Activated T-cell treated with anti-CD3 and anti-CD28 coated beads, Interleukin-2, amount 50 U/mL, for 72 hours (primary cell): ENCODE measurements at regions not wholly inside any gene's neighbourhood (a gene's known extent, or its start where the extent isn't known, plus 50 kb on each side); places are given as distances from the start of the nearest gene placed in this dataset.

Source experiments
- ATAC-seq, 2 donors: fragments of 150-1000 bp; cut with Tn5 transposase; replicated peaks in 1 of 2; 2 replicates each; pipeline ENCODE4 v1.10.0; 2021; ENCODE audit warnings: moderate library complexity in 2 of 2, mild to moderate bottlenecking in 1 of 2
- DNase-seq, 2 donors: peaks; one replicate each; pipeline ENCODE4 v3.0.0; 2021 to 2022; ENCODE audit warnings: mixed read lengths in 1 of 2
- H3K27ac Mint-ChIP-seq: one replicate; pipeline ENCODE4 v1.8.0; 2022; ENCODE audit warnings: mild to moderate bottlenecking, moderate library complexity, mixed read lengths
- H3K27me3 Mint-ChIP-seq: one replicate; pipeline ENCODE4 v1.8.0; 2022; ENCODE audit warnings: low read depth, mixed read lengths
- H3K36me3 Mint-ChIP-seq, 2 donors: one replicate each; pipeline ENCODE4 v1.8.0; 2022; ENCODE audit warnings: mixed read lengths in 2 of 2, mild to moderate bottlenecking in 1 of 2; ENCODE audit not compliant: insufficient read depth in 2 of 2
- H3K4me1 Mint-ChIP-seq: one replicate; pipeline ENCODE4 v1.8.0; 2022; ENCODE audit warnings: low read depth, mixed read lengths
- H3K4me3 Mint-ChIP-seq, 2 donors: one replicate each; pipeline ENCODE4 v1.8.0; 2022; ENCODE audit warnings: mild to moderate bottlenecking in 2 of 2, mixed read lengths in 2 of 2, moderate library complexity in 2 of 2
- H3K9me3 Mint-ChIP-seq, 2 donors: one replicate each; pipeline ENCODE4 v1.8.0; 2022; ENCODE audit warnings: mixed read lengths in 2 of 2

DNA sequence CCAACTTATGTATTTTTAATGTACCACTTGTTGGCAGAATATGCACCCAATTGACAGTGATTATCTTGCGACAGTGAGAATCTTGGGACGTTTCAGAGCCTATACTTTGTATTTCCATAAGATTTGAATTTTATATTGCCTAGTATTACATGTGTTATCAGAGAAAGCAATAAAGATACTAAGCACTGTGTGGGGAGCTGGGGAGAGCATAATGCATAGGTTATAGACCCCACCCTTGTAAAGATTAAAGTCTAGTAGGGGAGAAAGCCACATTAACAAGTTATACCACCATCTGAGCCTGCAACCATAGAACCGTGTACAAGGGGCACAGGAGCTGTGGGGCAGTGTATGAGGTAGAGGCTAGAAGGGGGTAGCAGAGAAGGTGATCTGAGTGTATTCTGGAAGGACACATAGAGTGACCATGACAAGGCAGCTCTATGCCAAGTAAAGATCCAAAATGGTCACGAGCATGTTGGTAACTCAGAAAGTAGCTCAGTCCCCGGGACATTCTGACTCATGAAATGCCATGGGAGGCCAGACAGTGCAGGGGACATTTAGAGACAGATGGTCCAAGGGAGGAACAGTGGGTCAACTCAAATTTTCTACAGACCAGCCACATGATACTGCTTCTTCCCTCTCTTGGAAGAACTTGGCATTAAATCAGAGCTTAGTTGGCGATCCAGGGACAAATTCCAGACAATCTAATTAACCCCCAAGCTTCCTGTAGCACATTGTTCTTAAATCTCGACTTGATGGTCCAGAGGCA lies 84.5 kb downstream of the ADRA2A start:
- H3K9me3 Mint-ChIP-seq, result no peaks in the 10 kb centered on the region
- H3K36me3 Mint-ChIP-seq, result no peaks in the 10 kb centered on the region
- ATAC-seq, result no peak
- H3K27me3 Mint-ChIP-seq, result peaks cover 30% of the 10 kb centered on the region
- H3K27ac Mint-ChIP-seq, result no peak overlapping the region
- no peak for DNase-seq
- no peaks in the 10 kb centered on the region for H3K4me1 Mint-ChIP-seq
- no peak overlapping the region for H3K4me3 Mint-ChIP-seq

- DNase-seq, result no peak
- peaks cover 0 to 1% of the 10 kb centered on the region in 2 donors for H3K9me3 Mint-ChIP-seq
- no peaks in the 10 kb centered on the region for H3K4me1 Mint-ChIP-seq
- ATAC-seq, result no peak
- H3K36me3 Mint-ChIP-seq, result no peaks in the 10 kb centered on the region
- H3K27ac Mint-ChIP-seq, result no peak overlapping the region
- no peak overlapping the region for H3K4me3 Mint-ChIP-seq
- H3K27me3 Mint-ChIP-seq, result no peaks in the 10 kb centered on the region
Measured at GRCh38 chr10:111171183-111171582, 94.4 kb downstream of the ADRA2A start.

GRCh38 chr10:111175787-111176186 lies 99.0 kb downstream of the ADRA2A start:
- Mint-ChIP-seq H3K9me3 (peaks cover 0 to 4% of the 10 kb centered on the region in 2 donors), H3K27ac (no peak overlapping the region), H3K27me3 (peaks cover 24% of the 10 kb centered on the region), H3K36me3 (no peaks in the 10 kb centered on the region), H3K4me1 (peaks cover 6% of the 10 kb centered on the region), H3K4me3 (no peak overlapping the region)
- no peak for ATAC-seq
- no peak for DNase-seq

DNA sequence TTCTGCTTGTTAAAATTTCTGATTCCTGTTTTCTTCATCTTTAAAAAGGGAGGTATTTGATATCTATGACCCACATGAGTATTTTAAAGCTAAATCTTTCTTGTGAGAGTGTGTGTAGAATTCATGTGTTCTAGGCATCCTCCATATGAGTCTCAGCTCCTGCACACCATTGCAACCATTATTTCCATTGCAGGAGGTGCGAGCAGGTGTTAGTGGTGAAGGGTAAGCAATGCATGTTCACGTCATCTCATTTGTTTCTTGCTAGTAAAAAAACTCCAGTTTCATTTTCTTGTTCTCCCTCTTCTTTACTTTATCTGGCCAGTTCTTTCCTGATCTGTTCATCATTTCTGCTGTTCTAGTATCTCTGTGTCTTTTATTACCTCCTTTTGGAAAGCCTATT lies 100.5 kb downstream of the ADRA2A start:
- DNase-seq (no peak), ATAC-seq (no peak)
- H3K9me3 Mint-ChIP-seq, result peaks cover 0 to 4% of the 10 kb centered on the region in 2 donors
- H3K27me3 Mint-ChIP-seq, result peaks cover 24% of the 10 kb centered on the region
- peak overlapping the region in 1 of 2 donors; percentile 25 for H3K4me3 Mint-ChIP-seq
- no peaks in the 10 kb centered on the region for H3K36me3 Mint-ChIP-seq
- H3K27ac Mint-ChIP-seq, result peak overlapping the region; percentile 3
- H3K4me1 Mint-ChIP-seq, result peaks cover 6% of the 10 kb centered on the region

DNA sequence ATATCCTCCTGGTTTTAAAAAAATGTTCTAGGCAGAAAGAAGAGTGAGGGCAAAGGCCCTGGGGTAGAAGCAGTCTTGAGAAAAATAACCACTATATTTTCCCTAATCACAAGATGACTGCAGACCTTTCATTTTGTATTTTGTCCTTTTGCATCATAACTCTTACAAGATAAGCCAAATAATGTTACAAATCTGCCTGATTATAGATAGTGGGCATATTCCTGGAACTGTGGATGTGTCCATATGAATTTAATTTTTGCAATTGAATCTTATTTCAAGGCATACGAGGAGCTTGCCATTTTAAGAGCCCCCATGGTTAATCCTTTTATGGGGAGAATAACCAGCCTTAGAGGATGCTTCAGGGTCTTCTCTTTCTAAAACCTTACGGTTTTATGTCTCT lies 102.7 kb downstream of the ADRA2A start:
- Mint-ChIP-seq H3K36me3 (no peaks in the 10 kb centered on the region), H3K4me3 (no peak overlapping the region), H3K27ac (no peak overlapping the region), H3K9me3 (peaks cover 0 to 3% of the 10 kb centered on the region in 2 donors), H3K4me1 (peaks cover 6% of the 10 kb centered on the region), H3K27me3 (peaks cover 24% of the 10 kb centered on the region)
- ATAC-seq, result no peak
- no peak for DNase-seq

DNA sequence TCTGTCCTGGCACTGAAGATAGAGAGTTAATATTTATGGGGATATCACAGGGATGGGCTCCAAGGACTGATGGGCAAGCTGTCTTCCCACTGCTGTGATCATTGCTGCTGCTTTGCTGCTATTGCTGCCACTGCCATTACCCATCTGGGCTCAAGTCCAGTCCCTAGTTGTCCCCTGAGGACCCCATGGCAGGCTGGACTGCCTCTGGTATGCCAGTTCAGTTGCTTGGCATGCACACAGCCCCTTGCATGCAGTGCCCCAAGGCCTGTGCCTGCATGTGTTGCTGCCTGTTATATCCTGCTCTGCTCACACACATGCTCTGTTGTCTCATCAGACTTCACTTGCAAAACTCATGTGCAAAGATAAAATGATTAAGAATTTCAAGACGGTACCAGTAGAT lies 109.5 kb downstream of the ADRA2A start:
- Mint-ChIP-seq H3K27me3 (peaks cover 4% of the 10 kb centered on the region), H3K4me1 (no peaks in the 10 kb centered on the region), H3K4me3 (no peak overlapping the region), H3K36me3 (no peaks in the 10 kb centered on the region), H3K9me3 (no peaks in the 10 kb centered on the region), H3K27ac (no peak overlapping the region)
- ATAC-seq (no peak), DNase-seq (no peak)

GRCh38 chr10:111187096-111187495 lies 110.3 kb downstream of the ADRA2A start:
- Mint-ChIP-seq H3K4me1 (no peaks in the 10 kb centered on the region), H3K4me3 (no peak overlapping the region), H3K36me3 (no peaks in the 10 kb centered on the region), H3K9me3 (no peaks in the 10 kb centered on the region), H3K27me3 (peaks cover 4% of the 10 kb centered on the region), H3K27ac (no peak overlapping the region)
- ATAC-seq, result no peak
- no peak for DNase-seq

DNA sequence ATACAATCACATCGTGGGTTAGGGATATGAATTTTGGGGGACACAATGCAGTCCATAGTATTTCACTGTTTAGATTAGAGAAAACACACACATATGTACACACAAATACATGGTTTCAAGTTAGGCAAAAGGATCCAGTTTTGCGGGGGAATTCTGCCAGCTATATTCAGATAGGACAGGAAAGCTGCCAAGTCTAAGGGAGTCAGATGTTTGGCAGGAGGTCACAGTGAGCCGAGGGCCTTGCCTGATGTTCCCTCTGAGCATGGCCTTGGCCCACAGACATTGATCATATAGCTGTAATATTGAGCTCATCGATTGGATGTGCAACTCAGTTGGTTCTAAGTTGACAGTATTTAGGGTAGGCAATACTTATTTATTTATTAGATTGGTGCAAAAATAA lies 122.8 kb downstream of the ADRA2A start:
- no peaks in the 10 kb centered on the region for H3K4me1 Mint-ChIP-seq
- no peaks in the 10 kb centered on the region for H3K36me3 Mint-ChIP-seq
- peaks cover 15% of the 10 kb centered on the region for H3K27me3 Mint-ChIP-seq
- H3K27ac Mint-ChIP-seq, result no peak overlapping the region
- H3K9me3 Mint-ChIP-seq, result no peaks in the 10 kb centered on the region
- no peak overlapping the region for H3K4me3 Mint-ChIP-seq
- DNase-seq (no peak), ATAC-seq (no peak)

GRCh38 chr10:111200505-111201186 lies 123.8 kb downstream of the ADRA2A start:
- Mint-ChIP-seq H3K9me3 (no peaks in the 10 kb centered on the region), H3K36me3 (no peaks in the 10 kb centered on the region), H3K4me3 (no peak overlapping the region), H3K27me3 (peaks cover 15% of the 10 kb centered on the region), H3K4me1 (no peaks in the 10 kb centered on the region), H3K27ac (no peak overlapping the region)
- ATAC-seq (no peak), DNase-seq (no peak)

DNA sequence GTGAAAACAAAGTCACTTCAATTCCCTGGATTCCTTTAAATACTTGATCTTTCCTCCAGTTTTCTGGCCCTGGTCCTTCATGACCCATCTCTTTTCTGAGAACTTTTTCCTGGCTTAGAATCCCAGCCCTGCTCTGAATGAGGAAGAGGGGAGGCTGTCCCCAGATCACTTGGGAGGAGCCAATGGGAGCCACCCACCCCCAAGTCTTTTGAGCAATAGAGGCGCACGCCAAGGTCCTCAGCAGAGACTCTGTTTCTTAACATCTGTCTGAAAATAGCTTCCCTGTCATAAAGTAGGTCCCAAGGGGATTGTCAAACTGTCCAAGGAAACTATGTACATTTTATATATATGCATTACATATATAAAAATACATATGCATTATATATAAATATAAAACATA lies 126.8 kb downstream of the ADRA2A start:
- peaks cover 15% of the 10 kb centered on the region for H3K27me3 Mint-ChIP-seq
- ATAC-seq, result no peak

GRCh38 chr10:111204838-111205237 lies 128.0 kb downstream of the ADRA2A start:
- ATAC-seq (no peak), DNase-seq (no peak)
- peaks cover 10% of the 10 kb centered on the region for H3K27me3 Mint-ChIP-seq
- no peaks in the 10 kb centered on the region for H3K36me3 Mint-ChIP-seq
- H3K27ac Mint-ChIP-seq, result no peak overlapping the region
- H3K4me1 Mint-ChIP-seq, result no peaks in the 10 kb centered on the region
- no peak overlapping the region for H3K4me3 Mint-ChIP-seq
- H3K9me3 Mint-ChIP-seq, result no peaks in the 10 kb centered on the region

More for the DNA sequence above, 126.8 kb downstream of the ADRA2A start:
- Mint-ChIP-seq H3K36me3 (no peaks in the 10 kb centered on the region), H3K27ac (no peak overlapping the region), H3K4me3 (no peak overlapping the region), H3K9me3 (no peaks in the 10 kb centered on the region), H3K4me1 (no peaks in the 10 kb centered on the region)
- no peak for DNase-seq

DNA sequence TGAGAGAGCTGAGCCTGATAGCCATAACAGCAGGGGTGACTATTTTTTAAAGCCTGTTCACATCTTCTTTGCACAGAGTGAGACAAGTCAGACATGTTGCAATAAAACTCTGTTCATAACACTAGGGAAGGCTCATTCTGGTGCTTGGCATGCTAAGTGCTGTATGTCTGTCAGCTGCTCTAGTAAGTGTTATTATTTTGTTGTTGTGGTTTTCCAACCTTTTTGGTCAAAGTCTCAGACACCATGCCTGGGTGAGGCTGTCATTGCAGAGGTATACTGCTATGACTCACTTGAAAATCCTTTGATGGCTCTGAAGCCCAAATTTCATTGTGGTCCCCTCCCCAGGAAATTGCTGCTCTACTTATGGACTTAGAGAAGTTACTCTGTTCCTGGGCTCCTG lies 129.7 kb downstream of the ADRA2A start:
- no peak for DNase-seq
- ATAC-seq, result peak in 1 of 2 donors; percentile 18
- Mint-ChIP-seq H3K4me3 (no peak overlapping the region), H3K9me3 (no peaks in the 10 kb centered on the region), H3K27me3 (no peaks in the 10 kb centered on the region), H3K36me3 (no peaks in the 10 kb centered on the region), H3K27ac (no peak overlapping the region), H3K4me1 (no peaks in the 10 kb centered on the region)

DNA sequence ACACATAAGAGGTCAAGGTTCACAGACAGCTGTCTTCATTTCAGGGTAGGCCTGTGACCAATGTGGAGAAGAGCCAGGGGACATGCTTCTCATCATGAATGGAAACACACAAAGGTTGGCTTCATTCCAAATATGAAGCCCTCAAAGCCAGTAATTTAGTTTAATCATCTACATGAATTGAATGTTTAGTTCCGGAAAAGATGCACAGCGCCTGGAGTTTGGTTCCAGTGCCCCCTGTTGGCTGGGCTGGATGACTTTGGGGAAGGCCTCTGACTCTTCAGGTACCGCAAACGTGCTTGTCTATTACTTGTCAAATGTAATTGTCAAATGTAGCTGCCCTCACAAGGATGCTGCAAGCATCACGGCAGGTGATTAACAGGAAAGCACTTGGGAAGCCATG lies 130.7 kb downstream of the ADRA2A start:
- H3K27ac Mint-ChIP-seq, result no peak overlapping the region
- no peaks in the 10 kb centered on the region for H3K4me1 Mint-ChIP-seq
- no peaks in the 10 kb centered on the region for H3K9me3 Mint-ChIP-seq
- DNase-seq (peak; percentile 16 to 29), ATAC-seq (peak; percentile 45 to 58)
- no peaks in the 10 kb centered on the region for H3K27me3 Mint-ChIP-seq
- no peaks in the 10 kb centered on the region for H3K36me3 Mint-ChIP-seq
- H3K4me3 Mint-ChIP-seq, result no peak overlapping the region

- no peaks in the 10 kb centered on the region for H3K9me3 Mint-ChIP-seq
- no peak for DNase-seq
Measured at GRCh38 chr10:111208951-111209350, 132.1 kb downstream of the ADRA2A start.

More at GRCh38 chr10:111208951-111209350, 132.1 kb downstream of the ADRA2A start:
- Mint-ChIP-seq H3K4me3 (no peak overlapping the region), H3K36me3 (no peaks in the 10 kb centered on the region), H3K4me1 (no peaks in the 10 kb centered on the region), H3K27me3 (no peaks in the 10 kb centered on the region), H3K27ac (no peak overlapping the region)
- ATAC-seq, result no peak
